T-helper 2 cell treated with Interferon-gamma antibody and Interleukin-4, amounts not matched to agents 5 μg/mL and 100 μg/mL, for 36 hours (primary cell): ENCODE measurements at regions not wholly inside any gene's neighbourhood (a gene's known extent, or its start where the extent isn't known, plus 50 kb on each side); places are given as distances from the start of the nearest gene placed in this dataset.

Source experiments
- DNase-seq: peaks from one replicate; pipeline ENCODE4 v3.0.0; 2021; ENCODE audit warnings: low spot score
- H3K27ac Mint-ChIP-seq: one replicate; pipeline ENCODE4 v1.8.0; 2021; ENCODE audit warnings: mild to moderate bottlenecking, mixed read lengths
- H3K27me3 Mint-ChIP-seq: one replicate; pipeline ENCODE4 v1.8.0; 2021; ENCODE audit warnings: low read depth, mixed read lengths
- H3K36me3 Mint-ChIP-seq: one replicate; pipeline ENCODE4 v1.8.0; 2021; ENCODE audit warnings: low read depth, mixed read lengths
- H3K4me1 Mint-ChIP-seq: one replicate; pipeline ENCODE4 v1.8.0; 2021; ENCODE audit warnings: low read depth, mixed read lengths
- H3K4me3 Mint-ChIP-seq: one replicate; pipeline ENCODE4 v1.8.0; 2022; ENCODE audit warnings: mild to moderate bottlenecking, moderate library complexity, mixed read lengths
- H3K9me3 Mint-ChIP-seq: one replicate; pipeline ENCODE4 v1.8.0; 2021; ENCODE audit warnings: mixed read lengths

DNA sequence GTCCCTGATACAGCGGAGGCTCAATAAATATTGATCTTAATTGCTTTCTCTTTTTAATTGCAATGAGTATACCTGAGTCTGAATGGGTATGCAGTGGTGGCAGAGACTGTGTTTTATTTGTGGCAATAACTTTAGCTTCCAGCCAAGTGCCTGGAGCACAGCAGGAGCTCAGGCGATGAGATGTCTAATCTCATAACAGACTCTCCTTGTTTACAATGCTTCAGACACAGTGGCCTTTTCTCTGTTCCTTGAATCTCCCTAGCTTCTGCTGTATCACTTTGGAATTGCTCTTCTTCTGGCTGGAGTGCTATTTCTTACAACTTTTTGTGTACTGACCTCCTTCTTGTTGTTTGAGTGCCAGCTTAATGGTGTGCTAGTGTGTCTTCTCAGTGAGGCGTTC is 91.5 kb upstream of the UNC5C start:
- Mint-ChIP-seq H3K36me3 (no peaks in the 10 kb centered on the region), H3K27me3 (no peaks in the 10 kb centered on the region)

DNA sequence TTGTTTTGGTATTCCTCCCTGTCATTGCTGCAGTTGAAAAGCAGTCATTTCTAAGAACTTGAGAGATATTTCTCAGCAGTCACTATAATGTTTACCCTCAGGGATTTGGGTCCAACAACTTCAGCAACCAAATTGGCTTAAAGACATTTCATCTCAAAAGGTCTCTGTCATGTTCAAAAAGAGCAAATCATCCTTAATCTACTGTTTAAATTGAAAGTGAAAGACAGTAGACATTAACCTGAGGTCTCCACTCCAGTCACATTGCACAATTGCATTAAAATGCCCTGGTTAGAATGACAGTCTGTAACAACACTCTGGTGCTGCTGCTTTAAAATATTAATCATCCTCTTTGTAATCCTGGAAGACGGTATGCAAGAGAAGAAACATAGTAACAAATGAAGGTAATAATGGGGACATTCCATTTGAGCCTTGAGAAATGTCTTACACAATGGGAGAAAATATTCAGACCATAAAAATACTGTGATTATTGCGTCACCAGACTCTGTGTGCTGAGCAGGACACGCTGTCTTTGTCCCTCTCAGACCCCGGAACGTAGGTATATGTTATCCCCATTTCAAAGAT is 90.2 kb upstream of the UNC5C start:
- DNase-seq: no peak
- H3K27ac Mint-ChIP-seq: peak overlapping the region; percentile 48
- peaks cover 9% of the 10 kb centered on the region for H3K4me1 Mint-ChIP-seq

More for the DNA sequence above, 91.5 kb upstream of the UNC5C start:
- H3K27ac Mint-ChIP-seq: no peak overlapping the region
- H3K9me3 Mint-ChIP-seq: no peaks in the 10 kb centered on the region
- H3K4me3 Mint-ChIP-seq: no peak overlapping the region
- H3K4me1 Mint-ChIP-seq: peaks cover 9% of the 10 kb centered on the region
- no peak for DNase-seq

GRCh38 chr4:95637043-95637600 is 88.3 kb upstream of the UNC5C start:
- Mint-ChIP-seq H3K9me3 (no peaks in the 10 kb centered on the region), H3K36me3 (no peaks in the 10 kb centered on the region), H3K4me3 (no peak overlapping the region), H3K4me1 (peaks cover 9% of the 10 kb centered on the region), H3K27me3 (peaks cover 4% of the 10 kb centered on the region), H3K27ac (no peak overlapping the region)
- no peak for DNase-seq

More for the DNA sequence above, 90.2 kb upstream of the UNC5C start:
- H3K4me3 Mint-ChIP-seq: peak overlapping the region; percentile 51
- no peaks in the 10 kb centered on the region for H3K9me3 Mint-ChIP-seq
- H3K27me3 Mint-ChIP-seq: peaks cover 4% of the 10 kb centered on the region
- no peaks in the 10 kb centered on the region for H3K36me3 Mint-ChIP-seq

DNA sequence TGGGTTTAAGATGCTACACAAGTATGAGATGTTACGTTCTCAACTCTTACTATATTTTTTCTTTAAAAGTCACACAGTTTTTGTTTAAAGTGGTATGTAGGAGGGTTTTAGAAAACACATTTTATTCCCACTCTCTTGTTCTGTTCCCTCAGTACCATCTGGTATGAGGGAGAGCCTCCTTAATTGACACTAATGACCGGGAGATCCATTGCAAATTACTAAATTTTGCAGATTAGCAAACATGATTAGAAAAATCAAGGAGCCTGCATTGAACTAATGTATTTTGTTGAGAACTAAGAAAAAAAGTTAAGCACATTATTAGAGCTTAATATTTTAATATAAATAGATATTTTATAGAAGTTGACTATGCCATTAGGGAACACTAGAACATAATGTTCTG is 87.3 kb upstream of the UNC5C start:
- Mint-ChIP-seq H3K27me3 (peaks cover 4% of the 10 kb centered on the region), H3K27ac (no peak overlapping the region), H3K36me3 (no peaks in the 10 kb centered on the region), H3K4me3 (no peak overlapping the region), H3K4me1 (peaks cover 9% of the 10 kb centered on the region), H3K9me3 (no peaks in the 10 kb centered on the region)
- DNase-seq: no peak

- Mint-ChIP-seq H3K4me3 (no peak overlapping the region), H3K9me3 (no peaks in the 10 kb centered on the region), H3K27me3 (peaks cover 11% of the 10 kb centered on the region), H3K36me3 (no peaks in the 10 kb centered on the region), H3K27ac (no peak overlapping the region), H3K4me1 (no peaks in the 10 kb centered on the region)
- no peak for DNase-seq
Measured at GRCh38 chr4:95627709-95628108, 78.9 kb upstream of the UNC5C start.

- no peaks in the 10 kb centered on the region for H3K9me3 Mint-ChIP-seq
- no peaks in the 10 kb centered on the region for H3K36me3 Mint-ChIP-seq
- no peaks in the 10 kb centered on the region for H3K4me1 Mint-ChIP-seq
- DNase-seq: no peak
- H3K27ac Mint-ChIP-seq: no peak overlapping the region
- no peak overlapping the region for H3K4me3 Mint-ChIP-seq
- peaks cover 11% of the 10 kb centered on the region for H3K27me3 Mint-ChIP-seq
Measured at GRCh38 chr4:95627024-95627605, 78.3 kb upstream of the UNC5C start.

DNA sequence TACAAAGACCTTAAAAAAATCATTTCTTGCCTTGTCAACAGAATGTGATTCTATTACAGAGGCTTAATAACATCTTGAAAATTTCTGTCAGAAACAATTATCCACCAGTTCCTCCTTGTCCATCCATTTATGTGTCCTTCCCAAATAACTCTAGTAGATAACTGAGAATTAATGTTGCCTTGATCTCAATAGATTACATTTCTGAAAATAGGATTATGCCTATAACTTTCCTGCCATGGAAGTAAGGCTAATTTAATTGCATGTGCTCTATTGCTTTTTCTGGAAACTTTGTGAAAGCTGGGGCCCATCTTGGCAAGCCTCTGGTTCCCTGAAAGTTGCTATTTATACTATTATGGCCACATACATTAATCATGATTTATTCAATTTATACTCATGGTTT is 76.2 kb upstream of the UNC5C start:
- no peak overlapping the region for H3K27ac Mint-ChIP-seq
- no peak overlapping the region for H3K4me3 Mint-ChIP-seq
- H3K36me3 Mint-ChIP-seq: no peaks in the 10 kb centered on the region
- H3K27me3 Mint-ChIP-seq: peaks cover 11% of the 10 kb centered on the region
- DNase-seq: no peak
- H3K9me3 Mint-ChIP-seq: no peaks in the 10 kb centered on the region
- H3K4me1 Mint-ChIP-seq: no peaks in the 10 kb centered on the region

- Mint-ChIP-seq H3K4me3 (no peak overlapping the region), H3K27ac (no peak overlapping the region), H3K9me3 (no peaks in the 10 kb centered on the region), H3K4me1 (no peaks in the 10 kb centered on the region), H3K27me3 (no peaks in the 10 kb centered on the region), H3K36me3 (no peaks in the 10 kb centered on the region)
- no peak for DNase-seq
Measured at GRCh38 chr4:95619525-95620443, 71.0 kb upstream of the UNC5C start.

- no peaks in the 10 kb centered on the region for H3K4me1 Mint-ChIP-seq
- no peaks in the 10 kb centered on the region for H3K36me3 Mint-ChIP-seq
- no peak for DNase-seq
- no peaks in the 10 kb centered on the region for H3K9me3 Mint-ChIP-seq
- H3K27me3 Mint-ChIP-seq: peaks cover 2% of the 10 kb centered on the region
- no peak overlapping the region for H3K4me3 Mint-ChIP-seq
- no peak overlapping the region for H3K27ac Mint-ChIP-seq
Measured at GRCh38 chr4:95614684-95615205, 66.0 kb upstream of the UNC5C start.

- DNase-seq: no peak
- Mint-ChIP-seq H3K4me3 (no peak overlapping the region), H3K4me1 (peaks cover 2% of the 10 kb centered on the region), H3K27me3 (peaks cover 7% of the 10 kb centered on the region), H3K36me3 (no peaks in the 10 kb centered on the region), H3K27ac (no peak overlapping the region), H3K9me3 (no peaks in the 10 kb centered on the region)
Measured at GRCh38 chr4:95610061-95610569, 61.3 kb upstream of the UNC5C start.

GRCh38 chr4:95606739-95607138 is 58.0 kb upstream of the UNC5C start:
- no peak overlapping the region for H3K4me3 Mint-ChIP-seq
- no peaks in the 10 kb centered on the region for H3K9me3 Mint-ChIP-seq

DNA sequence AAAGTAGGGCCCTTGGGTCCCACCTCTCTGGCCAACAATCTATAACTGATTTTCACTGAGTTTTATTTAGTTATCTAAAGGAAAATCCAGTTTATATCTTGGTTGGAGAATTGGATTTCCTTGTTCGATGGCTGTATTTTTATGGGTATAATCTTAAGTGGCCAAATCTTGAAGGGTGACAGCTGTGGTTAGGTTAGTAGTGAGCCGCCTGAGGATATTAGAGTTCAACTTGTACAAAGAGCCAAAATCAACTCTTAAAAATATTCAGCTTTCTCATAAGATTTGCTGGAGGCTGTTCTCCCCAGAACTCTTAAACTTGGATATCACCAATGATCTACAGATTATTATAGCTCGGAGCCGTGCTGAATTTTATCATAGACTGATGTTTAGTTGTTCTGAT is 54.6 kb upstream of the UNC5C start:
- no peak for DNase-seq
- H3K9me3 Mint-ChIP-seq: no peaks in the 10 kb centered on the region
- H3K27me3 Mint-ChIP-seq: peaks cover 4% of the 10 kb centered on the region
- no peak overlapping the region for H3K27ac Mint-ChIP-seq
- no peaks in the 10 kb centered on the region for H3K36me3 Mint-ChIP-seq
- peaks cover 13% of the 10 kb centered on the region for H3K4me1 Mint-ChIP-seq
- no peak overlapping the region for H3K4me3 Mint-ChIP-seq

More at GRCh38 chr4:95606739-95607138, 58.0 kb upstream of the UNC5C start:
- H3K4me1 Mint-ChIP-seq: peaks cover 2% of the 10 kb centered on the region
- no peak overlapping the region for H3K27ac Mint-ChIP-seq
- no peaks in the 10 kb centered on the region for H3K36me3 Mint-ChIP-seq
- no peak for DNase-seq
- H3K27me3 Mint-ChIP-seq: peaks cover 11% of the 10 kb centered on the region

GRCh38 chr4:95602872-95603271 is 54.1 kb upstream of the UNC5C start:
- H3K36me3 Mint-ChIP-seq: no peaks in the 10 kb centered on the region
- no peak overlapping the region for H3K27ac Mint-ChIP-seq
- H3K27me3 Mint-ChIP-seq: peaks cover 4% of the 10 kb centered on the region
- H3K9me3 Mint-ChIP-seq: no peaks in the 10 kb centered on the region
- DNase-seq: no peak
- no peak overlapping the region for H3K4me3 Mint-ChIP-seq
- H3K4me1 Mint-ChIP-seq: peaks cover 13% of the 10 kb centered on the region

DNA sequence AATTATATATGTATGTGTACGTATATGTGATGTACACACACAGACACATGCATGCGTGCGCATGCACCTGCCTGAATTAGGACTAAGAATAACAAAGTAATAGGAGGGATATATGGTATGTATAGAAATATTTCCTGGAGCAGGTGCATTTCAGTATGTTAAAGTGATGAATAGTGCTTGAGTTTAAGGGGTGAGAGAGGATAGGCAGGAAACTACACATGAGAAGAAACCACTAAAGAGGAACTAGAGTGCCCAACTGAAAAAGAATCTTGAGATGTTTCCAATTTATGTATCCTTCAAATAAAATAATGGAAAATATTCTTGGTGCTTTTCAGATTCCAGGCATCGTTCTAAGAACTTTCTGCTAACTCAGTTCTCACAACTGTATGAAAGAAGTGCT is 52.6 kb upstream of the UNC5C start:
- DNase-seq: no peak
- Mint-ChIP-seq H3K27ac (no peak overlapping the region), H3K9me3 (no peaks in the 10 kb centered on the region), H3K27me3 (peaks cover 9% of the 10 kb centered on the region), H3K4me1 (peaks cover 11% of the 10 kb centered on the region), H3K36me3 (no peaks in the 10 kb centered on the region), H3K4me3 (no peak overlapping the region)
